SK-N-SH (cell line): ENCODE measurements at regions not wholly inside any gene's neighbourhood (a gene's known extent, or its start where the extent isn't known, plus 50 kb on each side); places are given as distances from the start of the nearest gene placed in this dataset.

Source experiments
- CTCF ChIA-PET: fragments of 300-600, 350-600 bp; formaldehyde crosslinking; extraction: SDS; loops from one replicate; lab custom pipeline; 2021; lab: Yijun Ruan, JAX
- POLR2A ChIA-PET: fragments of 350-600 bp; sonication (Branson Sonifier 250); formaldehyde crosslinking; extraction: SDS; loops from one replicate; lab custom pipeline; 2020; ENCODE audit warnings: antibody characterized with exemption, inconsistent platforms; lab: Yijun Ruan, JAX
- DNase-seq: peaks from one replicate; pipeline ENCODE4 v3.0.0; 2012
- H2AFZ ChIP-seq: fragments of 200-600 bp; sonication (generic); 2 replicates; pipeline ENCODE4 v1.8.1; 2016; ENCODE audit warnings: antibody characterized with exemption, mild to moderate bottlenecking, low read depth
- H3F3A ChIP-seq: fragments of 200-600 bp; sonication (generic); replicated peaks from 2 replicates; pipeline ENCODE3; 2016; ENCODE audit warnings: antibody characterized with exemption, mild to moderate bottlenecking; ENCODE audit not compliant: insufficient read depth
- H3K27ac ChIP-seq, 2 experiments: fragments of 200-500 bp in 1 of 2; fragments of 200-600 bp in 1 of 2; sonication (Bioruptor generic) in 1 of 2; sonication (generic), shearing (Covaris generic) in 1 of 2; 2 replicates each; pipeline versions ENCODE4 v1.5.1 to v1.6.1; 2014 to 2016; ENCODE audit warnings: low read depth in 2 of 2, inconsistent platforms in 1 of 2, low read length in 1 of 2, mild to moderate bottlenecking in 1 of 2, mixed read lengths in 1 of 2
- H3K27me3 ChIP-seq: fragments of 200-600 bp; sonication (generic), shearing (Covaris generic); 2 replicates; pipeline ENCODE4 v1.6.1; 2016; ENCODE audit warnings: mixed run types; ENCODE audit not compliant: insufficient read depth
- H3K36me3 ChIP-seq, 2 experiments: fragments of 200-500 bp in 1 of 2; fragments of 200-600 bp in 1 of 2; sonication (Bioruptor generic) in 1 of 2; sonication (generic) in 1 of 2; replicated peaks in 1 of 2; 2 replicates each; pipeline versions ENCODE3 to v1.5.1; 2014 to 2016; ENCODE audit warnings: low read length in 1 of 2, mild to moderate bottlenecking in 1 of 2; ENCODE audit not compliant: insufficient read depth in 2 of 2, control insufficient read depth in 1 of 2
- H3K4me1 ChIP-seq, 2 experiments: fragments of 200-500 bp in 1 of 2; fragments of 200-600 bp in 1 of 2; sonication (Bioruptor generic) in 1 of 2; sonication (generic), shearing (Covaris generic) in 1 of 2; 2 replicates each; pipeline versions ENCODE4 v1.5.1 to v1.6.1; 2014 to 2016; ENCODE audit warnings: low read depth in 1 of 2, low read length in 1 of 2, mixed run types in 1 of 2; ENCODE audit not compliant: insufficient read depth in 2 of 2, control insufficient read depth in 1 of 2
- H3K4me2 ChIP-seq: fragments of 200-600 bp; sonication (generic), shearing (Covaris generic); 2 replicates; pipeline ENCODE4 v1.6.1; 2017; ENCODE audit warnings: mixed run types
- H3K4me3 ChIP-seq, 2 experiments: fragments of 200-500 bp in 1 of 2; fragments of 200-600 bp in 1 of 2; sonication (Bioruptor generic) in 1 of 2; sonication (generic), shearing (Covaris generic) in 1 of 2; 2 replicates each; pipeline versions ENCODE4 v1.5.1 to v1.8.1; 2014 to 2016; ENCODE audit warnings: low read depth in 2 of 2, inconsistent platforms in 1 of 2, low read length in 1 of 2, mild to moderate bottlenecking in 1 of 2, mixed read lengths in 1 of 2, moderate library complexity in 1 of 2
- H3K79me2 ChIP-seq: fragments of 200-600 bp; sonication (generic); 2 replicates; pipeline ENCODE4 v1.8.1; 2017; ENCODE audit warnings: mild to moderate bottlenecking; ENCODE audit not compliant: insufficient read depth
- H3K9ac ChIP-seq: fragments of 200-600 bp; sonication (generic); 2 replicates; pipeline ENCODE4 v1.6.1; 2017; ENCODE audit warnings: mixed run types
- H3K9me2 ChIP-seq: fragments of 200-600 bp; sonication (generic); 2 replicates; pipeline ENCODE4 v1.6.1; 2017; ENCODE audit warnings: mixed run types
- H3K9me3 ChIP-seq: fragments of 200-600 bp; sonication (generic); 2 replicates; pipeline ENCODE4 v1.6.1; 2017; ENCODE audit warnings: mixed run types, mild to moderate bottlenecking, moderate library complexity
- H4K20me1 ChIP-seq: fragments of 200-600 bp; sonication (generic); 2 replicates; pipeline ENCODE4 v1.6.1; 2017; ENCODE audit warnings: mild to moderate bottlenecking, mixed run types; ENCODE audit not compliant: insufficient read depth
- CTCF ChIP-seq: fragments of 200-600 bp; sonication (generic); IDR thresholded peaks from 2 replicates; pipeline ENCODE4 v1.6.1; 2017; ENCODE audit warnings: antibody characterized with exemption, mild to moderate bottlenecking, moderate library complexity
- EP300 ChIP-seq, 2 experiments: IDR thresholded peaks; 2 replicates each; pipeline versions ENCODE4 v1.4.0 to v1.6.1; 2012; ENCODE audit warnings: borderline replicate concordance in 1 of 2, low read depth in 1 of 2, low read length in 1 of 2
- FOXJ3 ChIP-seq: sonication (generic); formaldehyde crosslinking; IDR thresholded peaks from 2 replicates; pipeline ENCODE4 v1.5.1; 2020; ENCODE audit warnings: mild to moderate bottlenecking, missing genetic modification reagents
- FOXM1 ChIP-seq: IDR thresholded peaks from 2 replicates; pipeline ENCODE4 v1.4.0; 2012; ENCODE audit warnings: low read depth, mild to moderate bottlenecking
- GATA2 ChIP-seq: sonication (generic); formaldehyde crosslinking; IDR thresholded peaks from 2 replicates; pipeline ENCODE4 v1.5.0; 2020; ENCODE audit warnings: mild to moderate bottlenecking, missing genetic modification reagents
- MAX ChIP-seq: IDR thresholded peaks from 2 replicates; pipeline ENCODE4 v1.4.0; 2012; ENCODE audit warnings: low read depth
- PBX3 ChIP-seq: IDR thresholded peaks from 2 replicates; pipeline ENCODE4; 2012
- RCOR1 ChIP-seq: fragments of 150-350 bp; IDR thresholded peaks from 2 replicates; pipeline ENCODE4 v1.6.1; 2017; ENCODE audit warnings: antibody characterized with exemption, low read length
- RFX5 ChIP-seq: IDR thresholded peaks from 2 replicates; pipeline ENCODE4 v1.6.1; 2012; ENCODE audit warnings: mild to moderate bottlenecking, improper control_type of control experiment, low read length
- YY1 ChIP-seq: IDR thresholded peaks from 2 replicates; pipeline ENCODE4 v1.4.0; 2012; ENCODE audit warnings: low read depth, mild to moderate bottlenecking
- WGBS: methylation state at CpG from one replicate; pipeline ENCODE4 v1.1.6; 2017; ENCODE audit warnings: low lambda C conversion rate; 5-methylcytosine and 5-hydroxymethylcytosine counted together

- H3K4me1 ChIP-seq, result no peaks in the 10 kb centered on the region
- WGBS, result 32% methylated on average over 1 of the region's 1 CpG
- no peak overlapping the region for H3K4me2 ChIP-seq
Observed at GRCh38 chr20:12504779-12505178, 504.0 kb upstream of the SPTLC3 start.

GRCh38 chr20:12511499-12511898, 497.3 kb upstream of the SPTLC3 start:
- Histone ChIP-seq H3K36me3 (no peaks in the 10 kb centered on the region), H3K9me3 (no peaks in the 10 kb centered on the region), H3K79me2 (no peaks in the 10 kb centered on the region), H3K9me2 (no peaks in the 10 kb centered on the region), H3K4me1 (no peaks in the 10 kb centered on the region), H4K20me1 (no peaks in the 10 kb centered on the region), H3F3A (no peaks in the 10 kb centered on the region), H3K27ac (no peak overlapping the region), H3K4me3 (no peak overlapping the region), H3K9ac (no peak overlapping the region), H3K4me2 (no peak overlapping the region), H3K27me3 (no peaks in the 10 kb centered on the region), H2AFZ (no peak overlapping the region)
- ChIA-PET POLR2A (no interaction called here), CTCF (no interaction called here)
- WGBS, result 20% methylated on average over 3 of the region's 3 CpGs
- TF ChIP-seq RFX5 (no peak), YY1 (no peak), FOXJ3 (CRISPR knock-in tag) (no peak), RCOR1 (no peak), MAX (no peak)
- DNase-seq, result no peak

More at GRCh38 chr20:12504779-12505178, 504.0 kb upstream of the SPTLC3 start:
- Histone ChIP-seq H3K79me2 (no peaks in the 10 kb centered on the region), H3K27me3 (no peaks in the 10 kb centered on the region), H3F3A (no peaks in the 10 kb centered on the region), H3K27ac (no peak overlapping the region), H2AFZ (no peak overlapping the region), H3K9ac (no peak overlapping the region), H3K36me3 (no peaks in the 10 kb centered on the region), H3K9me2 (no peaks in the 10 kb centered on the region), H4K20me1 (no peaks in the 10 kb centered on the region), H3K9me3 (no peaks in the 10 kb centered on the region), H3K4me3 (no peak overlapping the region)
- no peak for DNase-seq
- ChIA-PET POLR2A (no interaction called here), CTCF (no interaction called here)
- TF ChIP-seq RCOR1 (no peak), CTCF (no peak), RFX5 (no peak), GATA2 (no peak), EP300 (IDR thresholded peaks at IDR 0.05; ENCODE audit: borderline replicate concordance in 1 of 2, low read depth in 1 of 2, low read length in 1 of 2) (no peak), PBX3 (no peak), FOXM1 (no peak)
